SK-N-SH (cell line): ENCODE measurements at regions not wholly inside any gene's neighbourhood (a gene's known extent, or its start where the extent isn't known, plus 50 kb on each side); places are given as distances from the start of the nearest gene placed in this dataset.

Source experiments
- CTCF ChIA-PET: fragments of 300-600, 350-600 bp; formaldehyde crosslinking; extraction: SDS; loops from one replicate; lab custom pipeline; 2021; lab: Yijun Ruan, JAX
- POLR2A ChIA-PET: fragments of 350-600 bp; sonication (Branson Sonifier 250); formaldehyde crosslinking; extraction: SDS; loops from one replicate; lab custom pipeline; 2020; ENCODE audit warnings: antibody characterized with exemption, inconsistent platforms; lab: Yijun Ruan, JAX
- DNase-seq: peaks from one replicate; pipeline ENCODE4 v3.0.0; 2012
- H2AFZ ChIP-seq: fragments of 200-600 bp; sonication (generic); 2 replicates; pipeline ENCODE4 v1.8.1; 2016; ENCODE audit warnings: antibody characterized with exemption, mild to moderate bottlenecking, low read depth
- H3F3A ChIP-seq: fragments of 200-600 bp; sonication (generic); replicated peaks from 2 replicates; pipeline ENCODE3; 2016; ENCODE audit warnings: antibody characterized with exemption, mild to moderate bottlenecking; ENCODE audit not compliant: insufficient read depth
- H3K27ac ChIP-seq, 2 experiments: fragments of 200-500 bp in 1 of 2; fragments of 200-600 bp in 1 of 2; sonication (Bioruptor generic) in 1 of 2; sonication (generic), shearing (Covaris generic) in 1 of 2; 2 replicates each; pipeline versions ENCODE4 v1.5.1 to v1.6.1; 2014 to 2016; ENCODE audit warnings: low read depth in 2 of 2, inconsistent platforms in 1 of 2, low read length in 1 of 2, mild to moderate bottlenecking in 1 of 2, mixed read lengths in 1 of 2
- H3K27me3 ChIP-seq: fragments of 200-600 bp; sonication (generic), shearing (Covaris generic); 2 replicates; pipeline ENCODE4 v1.6.1; 2016; ENCODE audit warnings: mixed run types; ENCODE audit not compliant: insufficient read depth
- H3K36me3 ChIP-seq, 2 experiments: fragments of 200-500 bp in 1 of 2; fragments of 200-600 bp in 1 of 2; sonication (Bioruptor generic) in 1 of 2; sonication (generic) in 1 of 2; replicated peaks in 1 of 2; 2 replicates each; pipeline versions ENCODE3 to v1.5.1; 2014 to 2016; ENCODE audit warnings: low read length in 1 of 2, mild to moderate bottlenecking in 1 of 2; ENCODE audit not compliant: insufficient read depth in 2 of 2, control insufficient read depth in 1 of 2
- H3K4me1 ChIP-seq, 2 experiments: fragments of 200-500 bp in 1 of 2; fragments of 200-600 bp in 1 of 2; sonication (Bioruptor generic) in 1 of 2; sonication (generic), shearing (Covaris generic) in 1 of 2; 2 replicates each; pipeline versions ENCODE4 v1.5.1 to v1.6.1; 2014 to 2016; ENCODE audit warnings: low read depth in 1 of 2, low read length in 1 of 2, mixed run types in 1 of 2; ENCODE audit not compliant: insufficient read depth in 2 of 2, control insufficient read depth in 1 of 2
- H3K4me2 ChIP-seq: fragments of 200-600 bp; sonication (generic), shearing (Covaris generic); 2 replicates; pipeline ENCODE4 v1.6.1; 2017; ENCODE audit warnings: mixed run types
- H3K4me3 ChIP-seq, 2 experiments: fragments of 200-500 bp in 1 of 2; fragments of 200-600 bp in 1 of 2; sonication (Bioruptor generic) in 1 of 2; sonication (generic), shearing (Covaris generic) in 1 of 2; 2 replicates each; pipeline versions ENCODE4 v1.5.1 to v1.8.1; 2014 to 2016; ENCODE audit warnings: low read depth in 2 of 2, inconsistent platforms in 1 of 2, low read length in 1 of 2, mild to moderate bottlenecking in 1 of 2, mixed read lengths in 1 of 2, moderate library complexity in 1 of 2
- H3K79me2 ChIP-seq: fragments of 200-600 bp; sonication (generic); 2 replicates; pipeline ENCODE4 v1.8.1; 2017; ENCODE audit warnings: mild to moderate bottlenecking; ENCODE audit not compliant: insufficient read depth
- H3K9ac ChIP-seq: fragments of 200-600 bp; sonication (generic); 2 replicates; pipeline ENCODE4 v1.6.1; 2017; ENCODE audit warnings: mixed run types
- H3K9me2 ChIP-seq: fragments of 200-600 bp; sonication (generic); 2 replicates; pipeline ENCODE4 v1.6.1; 2017; ENCODE audit warnings: mixed run types
- H3K9me3 ChIP-seq: fragments of 200-600 bp; sonication (generic); 2 replicates; pipeline ENCODE4 v1.6.1; 2017; ENCODE audit warnings: mixed run types, mild to moderate bottlenecking, moderate library complexity
- H4K20me1 ChIP-seq: fragments of 200-600 bp; sonication (generic); 2 replicates; pipeline ENCODE4 v1.6.1; 2017; ENCODE audit warnings: mild to moderate bottlenecking, mixed run types; ENCODE audit not compliant: insufficient read depth
- ELF1 ChIP-seq: IDR thresholded peaks from 2 replicates; pipeline ENCODE4 v1.4.0; 2012
- FOSL2 ChIP-seq: IDR thresholded peaks from 2 replicates; pipeline ENCODE4 v1.4.0; 2012; ENCODE audit warnings: low read depth, mild to moderate bottlenecking, moderate library complexity, borderline replicate concordance
- FOXJ3 ChIP-seq: sonication (generic); formaldehyde crosslinking; IDR thresholded peaks from 2 replicates; pipeline ENCODE4 v1.5.1; 2020; ENCODE audit warnings: mild to moderate bottlenecking, missing genetic modification reagents
- FOXM1 ChIP-seq: IDR thresholded peaks from 2 replicates; pipeline ENCODE4 v1.4.0; 2012; ENCODE audit warnings: low read depth, mild to moderate bottlenecking
- GABPA ChIP-seq: IDR thresholded peaks from 2 replicates; pipeline ENCODE4 v1.4.0; 2012; ENCODE audit warnings: low read depth, mild to moderate bottlenecking
- GATA2 ChIP-seq: sonication (generic); formaldehyde crosslinking; IDR thresholded peaks from 2 replicates; pipeline ENCODE4 v1.5.0; 2020; ENCODE audit warnings: mild to moderate bottlenecking, missing genetic modification reagents
- MEF2A ChIP-seq: IDR thresholded peaks from 2 replicates; pipeline ENCODE4 v1.4.0; 2012; ENCODE audit warnings: low read depth, borderline replicate concordance
- NFIC ChIP-seq: IDR thresholded peaks from 2 replicates; pipeline ENCODE4 v1.4.0; 2012; ENCODE audit warnings: borderline replicate concordance
- NRF1 ChIP-seq: IDR thresholded peaks from 2 replicates; pipeline ENCODE4 v1.6.1; 2012; ENCODE audit warnings: low read depth, mild to moderate bottlenecking, low read length
- RCOR1 ChIP-seq: fragments of 150-350 bp; IDR thresholded peaks from 2 replicates; pipeline ENCODE4 v1.6.1; 2017; ENCODE audit warnings: antibody characterized with exemption, low read length
- RFX5 ChIP-seq: IDR thresholded peaks from 2 replicates; pipeline ENCODE4 v1.6.1; 2012; ENCODE audit warnings: mild to moderate bottlenecking, improper control_type of control experiment, low read length
- RXRA ChIP-seq: IDR thresholded peaks from 2 replicates; pipeline ENCODE4 v1.4.0; 2012; ENCODE audit warnings: low read depth, mild to moderate bottlenecking, borderline replicate concordance
- SIN3A ChIP-seq: IDR thresholded peaks from 2 replicates; pipeline ENCODE4 v1.6.1; 2012; ENCODE audit warnings: low read depth, mild to moderate bottlenecking, low read length, moderate library complexity, borderline replicate concordance
- SMC3 ChIP-seq: IDR thresholded peaks from 2 replicates; pipeline ENCODE4 v1.6.1; 2012; ENCODE audit warnings: low read depth, low read length, improper control_type of control experiment
- TAF1 ChIP-seq: IDR thresholded peaks from 2 replicates; pipeline ENCODE4 v1.6.1; 2012; ENCODE audit warnings: low read depth, mild to moderate bottlenecking, low read length, moderate library complexity, borderline replicate concordance
- TEAD4 ChIP-seq: IDR thresholded peaks from 2 replicates; pipeline ENCODE4 v1.4.0; 2012; ENCODE audit warnings: mild to moderate bottlenecking, borderline replicate concordance; ENCODE audit not compliant: insufficient read depth
- WGBS: methylation state at CpG from one replicate; pipeline ENCODE4 v1.1.6; 2017; ENCODE audit warnings: low lambda C conversion rate; 5-methylcytosine and 5-hydroxymethylcytosine counted together
- TF ChIP-seq, protein P1 (sequence below): fragments of 150-350 bp; IDR thresholded peaks from 2 replicates; pipeline ENCODE4 v1.6.1; 2016; ENCODE audit warnings: mild to moderate bottlenecking, low read depth, low read length
- TF ChIP-seq, protein P2 (sequence below): IDR thresholded peaks from 2 replicates; pipeline ENCODE4 v1.4.0; 2012; ENCODE audit warnings: low read depth
- TF ChIP-seq, protein P3 (sequence below): IDR thresholded peaks from 2 replicates; pipeline ENCODE4; 2012
- TF ChIP-seq, protein P4 (sequence below): IDR thresholded peaks from 2 replicates; pipeline ENCODE4 v1.4.0; 2012; ENCODE audit warnings: low read depth, borderline replicate concordance
- TF ChIP-seq, protein P5 (sequence below): fragments of 200-600 bp; sonication (generic); IDR thresholded peaks from 2 replicates; pipeline ENCODE4 v1.6.1; 2017; ENCODE audit warnings: antibody characterized with exemption, mild to moderate bottlenecking, moderate library complexity
- TF ChIP-seq, protein P6 (sequence below): IDR thresholded peaks from 2 replicates; pipeline ENCODE4 v1.6.1; 2012; ENCODE audit warnings: mild to moderate bottlenecking, low read depth, low read length, moderate library complexity

DNA sequence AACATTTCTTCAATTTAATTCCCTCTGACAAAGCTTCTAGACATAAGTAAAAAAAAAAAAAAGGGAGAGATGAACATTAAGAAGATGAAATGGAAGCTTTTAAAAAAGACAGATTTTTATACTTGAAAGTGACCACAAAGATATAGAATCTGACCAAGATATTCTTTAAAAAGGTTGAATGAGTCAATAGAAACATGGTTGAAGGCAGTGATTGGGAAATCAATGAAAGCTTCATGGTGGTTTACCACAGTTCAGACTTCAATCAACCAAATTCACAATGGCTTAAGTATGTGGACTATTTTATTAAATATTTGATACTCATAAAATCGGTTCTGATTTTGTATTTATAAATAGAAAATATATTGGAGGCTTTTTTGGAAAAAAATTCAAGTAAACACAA, 248.4 kb upstream of the HSF2 start (continued):
- TF ChIP-seq FOXM1 (no peak), MEF2A (no peak), RFX5 (no peak), ELF1 (no peak)

DNA sequence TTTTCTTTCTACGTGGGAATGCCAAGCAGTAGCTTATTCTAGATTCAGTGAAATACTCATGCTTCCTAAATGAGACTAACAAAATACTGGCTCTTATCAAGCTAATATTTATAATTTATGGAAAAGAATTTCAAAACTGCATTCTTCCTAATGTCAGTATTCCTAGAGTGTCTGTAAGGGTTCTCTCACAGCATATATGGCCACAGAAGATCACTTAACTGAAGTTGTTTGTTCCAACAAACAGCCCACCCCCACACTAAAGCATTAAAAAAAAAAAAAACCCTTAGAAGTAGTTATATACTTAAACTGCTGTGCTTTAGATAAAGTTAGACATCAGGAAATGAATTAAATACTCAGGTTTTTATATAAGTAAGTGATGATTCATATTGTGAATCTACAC, 247.7 kb upstream of the HSF2 start:
- H3K4me2 ChIP-seq: no peak overlapping the region
- H3K79me2 ChIP-seq: no peaks in the 10 kb centered on the region
- H2AFZ ChIP-seq: no peak overlapping the region
- H3K9me2 ChIP-seq: no peaks in the 10 kb centered on the region
- no peaks in the 10 kb centered on the region for H3K4me1 ChIP-seq
- DNase-seq: no peak
- H3K36me3 ChIP-seq: no peaks in the 10 kb centered on the region
- no peak overlapping the region for H3K27ac ChIP-seq
- H3K9ac ChIP-seq: no peak overlapping the region
- H3F3A ChIP-seq: no peaks in the 10 kb centered on the region
- 30% methylated on average over 1 of the region's 1 CpG for WGBS
- POLR2A ChIA-PET: no interaction called here
- CTCF ChIA-PET: no interaction called here
- H3K4me3 ChIP-seq: no peak overlapping the region
- no peaks in the 10 kb centered on the region for H3K27me3 ChIP-seq
- TF ChIP-seq, protein P1, sequence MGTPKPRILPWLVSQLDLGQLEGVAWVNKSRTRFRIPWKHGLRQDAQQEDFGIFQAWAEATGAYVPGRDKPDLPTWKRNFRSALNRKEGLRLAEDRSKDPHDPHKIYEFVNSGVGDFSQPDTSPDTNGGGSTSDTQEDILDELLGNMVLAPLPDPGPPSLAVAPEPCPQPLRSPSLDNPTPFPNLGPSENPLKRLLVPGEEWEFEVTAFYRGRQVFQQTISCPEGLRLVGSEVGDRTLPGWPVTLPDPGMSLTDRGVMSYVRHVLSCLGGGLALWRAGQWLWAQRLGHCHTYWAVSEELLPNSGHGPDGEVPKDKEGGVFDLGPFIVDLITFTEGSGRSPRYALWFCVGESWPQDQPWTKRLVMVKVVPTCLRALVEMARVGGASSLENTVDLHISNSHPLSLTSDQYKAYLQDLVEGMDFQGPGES: no peak
- TF ChIP-seq GABPA: no peak
- TF ChIP-seq, protein P2, sequence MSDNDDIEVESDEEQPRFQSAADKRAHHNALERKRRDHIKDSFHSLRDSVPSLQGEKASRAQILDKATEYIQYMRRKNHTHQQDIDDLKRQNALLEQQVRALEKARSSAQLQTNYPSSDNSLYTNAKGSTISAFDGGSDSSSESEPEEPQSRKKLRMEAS: no peak
- TF ChIP-seq RCOR1: no peak
- TF ChIP-seq RXRA: no peak
- TF ChIP-seq, protein P3, sequence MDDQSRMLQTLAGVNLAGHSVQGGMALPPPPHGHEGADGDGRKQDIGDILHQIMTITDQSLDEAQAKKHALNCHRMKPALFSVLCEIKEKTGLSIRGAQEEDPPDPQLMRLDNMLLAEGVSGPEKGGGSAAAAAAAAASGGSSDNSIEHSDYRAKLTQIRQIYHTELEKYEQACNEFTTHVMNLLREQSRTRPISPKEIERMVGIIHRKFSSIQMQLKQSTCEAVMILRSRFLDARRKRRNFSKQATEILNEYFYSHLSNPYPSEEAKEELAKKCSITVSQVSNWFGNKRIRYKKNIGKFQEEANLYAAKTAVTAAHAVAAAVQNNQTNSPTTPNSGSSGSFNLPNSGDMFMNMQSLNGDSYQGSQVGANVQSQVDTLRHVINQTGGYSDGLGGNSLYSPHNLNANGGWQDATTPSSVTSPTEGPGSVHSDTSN: no peak
- TF ChIP-seq NRF1: no peak
- TF ChIP-seq NFIC: no peak
- no peak for TF ChIP-seq TAF1
- TF ChIP-seq, protein P4, sequence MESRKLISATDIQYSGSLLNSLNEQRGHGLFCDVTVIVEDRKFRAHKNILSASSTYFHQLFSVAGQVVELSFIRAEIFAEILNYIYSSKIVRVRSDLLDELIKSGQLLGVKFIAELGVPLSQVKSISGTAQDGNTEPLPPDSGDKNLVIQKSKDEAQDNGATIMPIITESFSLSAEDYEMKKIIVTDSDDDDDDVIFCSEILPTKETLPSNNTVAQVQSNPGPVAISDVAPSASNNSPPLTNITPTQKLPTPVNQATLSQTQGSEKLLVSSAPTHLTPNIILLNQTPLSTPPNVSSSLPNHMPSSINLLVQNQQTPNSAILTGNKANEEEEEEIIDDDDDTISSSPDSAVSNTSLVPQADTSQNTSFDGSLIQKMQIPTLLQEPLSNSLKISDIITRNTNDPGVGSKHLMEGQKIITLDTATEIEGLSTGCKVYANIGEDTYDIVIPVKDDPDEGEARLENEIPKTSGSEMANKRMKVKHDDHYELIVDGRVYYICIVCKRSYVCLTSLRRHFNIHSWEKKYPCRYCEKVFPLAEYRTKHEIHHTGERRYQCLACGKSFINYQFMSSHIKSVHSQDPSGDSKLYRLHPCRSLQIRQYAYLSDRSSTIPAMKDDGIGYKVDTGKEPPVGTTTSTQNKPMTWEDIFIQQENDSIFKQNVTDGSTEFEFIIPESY: no peak
- no peak for TF ChIP-seq SIN3A
- no peak for TF ChIP-seq FOSL2
- TF ChIP-seq FOXJ3 (CRISPR knock-in tag): no peak
- no peak for TF ChIP-seq MEF2A
- TF ChIP-seq, protein P5, sequence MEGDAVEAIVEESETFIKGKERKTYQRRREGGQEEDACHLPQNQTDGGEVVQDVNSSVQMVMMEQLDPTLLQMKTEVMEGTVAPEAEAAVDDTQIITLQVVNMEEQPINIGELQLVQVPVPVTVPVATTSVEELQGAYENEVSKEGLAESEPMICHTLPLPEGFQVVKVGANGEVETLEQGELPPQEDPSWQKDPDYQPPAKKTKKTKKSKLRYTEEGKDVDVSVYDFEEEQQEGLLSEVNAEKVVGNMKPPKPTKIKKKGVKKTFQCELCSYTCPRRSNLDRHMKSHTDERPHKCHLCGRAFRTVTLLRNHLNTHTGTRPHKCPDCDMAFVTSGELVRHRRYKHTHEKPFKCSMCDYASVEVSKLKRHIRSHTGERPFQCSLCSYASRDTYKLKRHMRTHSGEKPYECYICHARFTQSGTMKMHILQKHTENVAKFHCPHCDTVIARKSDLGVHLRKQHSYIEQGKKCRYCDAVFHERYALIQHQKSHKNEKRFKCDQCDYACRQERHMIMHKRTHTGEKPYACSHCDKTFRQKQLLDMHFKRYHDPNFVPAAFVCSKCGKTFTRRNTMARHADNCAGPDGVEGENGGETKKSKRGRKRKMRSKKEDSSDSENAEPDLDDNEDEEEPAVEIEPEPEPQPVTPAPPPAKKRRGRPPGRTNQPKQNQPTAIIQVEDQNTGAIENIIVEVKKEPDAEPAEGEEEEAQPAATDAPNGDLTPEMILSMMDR: no peak
- TF ChIP-seq SMC3: no peak
- TF ChIP-seq, protein P6, sequence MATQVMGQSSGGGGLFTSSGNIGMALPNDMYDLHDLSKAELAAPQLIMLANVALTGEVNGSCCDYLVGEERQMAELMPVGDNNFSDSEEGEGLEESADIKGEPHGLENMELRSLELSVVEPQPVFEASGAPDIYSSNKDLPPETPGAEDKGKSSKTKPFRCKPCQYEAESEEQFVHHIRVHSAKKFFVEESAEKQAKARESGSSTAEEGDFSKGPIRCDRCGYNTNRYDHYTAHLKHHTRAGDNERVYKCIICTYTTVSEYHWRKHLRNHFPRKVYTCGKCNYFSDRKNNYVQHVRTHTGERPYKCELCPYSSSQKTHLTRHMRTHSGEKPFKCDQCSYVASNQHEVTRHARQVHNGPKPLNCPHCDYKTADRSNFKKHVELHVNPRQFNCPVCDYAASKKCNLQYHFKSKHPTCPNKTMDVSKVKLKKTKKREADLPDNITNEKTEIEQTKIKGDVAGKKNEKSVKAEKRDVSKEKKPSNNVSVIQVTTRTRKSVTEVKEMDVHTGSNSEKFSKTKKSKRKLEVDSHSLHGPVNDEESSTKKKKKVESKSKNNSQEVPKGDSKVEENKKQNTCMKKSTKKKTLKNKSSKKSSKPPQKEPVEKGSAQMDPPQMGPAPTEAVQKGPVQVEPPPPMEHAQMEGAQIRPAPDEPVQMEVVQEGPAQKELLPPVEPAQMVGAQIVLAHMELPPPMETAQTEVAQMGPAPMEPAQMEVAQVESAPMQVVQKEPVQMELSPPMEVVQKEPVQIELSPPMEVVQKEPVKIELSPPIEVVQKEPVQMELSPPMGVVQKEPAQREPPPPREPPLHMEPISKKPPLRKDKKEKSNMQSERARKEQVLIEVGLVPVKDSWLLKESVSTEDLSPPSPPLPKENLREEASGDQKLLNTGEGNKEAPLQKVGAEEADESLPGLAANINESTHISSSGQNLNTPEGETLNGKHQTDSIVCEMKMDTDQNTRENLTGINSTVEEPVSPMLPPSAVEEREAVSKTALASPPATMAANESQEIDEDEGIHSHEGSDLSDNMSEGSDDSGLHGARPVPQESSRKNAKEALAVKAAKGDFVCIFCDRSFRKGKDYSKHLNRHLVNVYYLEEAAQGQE: no peak
- TF ChIP-seq RFX5: no peak
- TF ChIP-seq TEAD4: no peak
- no peak for TF ChIP-seq GATA2 (CRISPR knock-in tag)
- TF ChIP-seq, all 33 proteins: peak for 0
- Histone ChIP-seq H4K20me1 (no peaks in the 10 kb centered on the region), H3K9me3 (no peaks in the 10 kb centered on the region)
